Body of pancreas (tissue), 4 donors: ENCODE measurements at regions not wholly inside any gene's neighbourhood (a gene's known extent, or its start where the extent isn't known, plus 50 kb on each side); places are given as distances from the start of the nearest gene placed in this dataset.

Source experiments
- ATAC-seq: fragments of 150-250 bp; one replicate; pipeline ENCODE4 v1.9.1; 2016
- DNase-seq, 4 donors: peaks; one replicate each; pipeline ENCODE4 v3.0.0-alpha.2; 2019
- H3K27ac ChIP-seq, 4 donors: fragments of 200-600 bp; sonication (generic); 1 replicate in 3 of 4; 2 replicates in 1 of 4; pipeline versions ENCODE4 v1.5.1 to v1.6.1; 2016 to 2019; ENCODE audit warnings: mild to moderate bottlenecking in 1 of 4, mixed read lengths in 1 of 4, moderate library complexity in 1 of 4
- H3K27me3 ChIP-seq, 2 donors: fragments of 200-600 bp; sonication (generic); one replicate each; pipeline ENCODE4 v1.6.0; 2016; ENCODE audit warnings: mild to moderate bottlenecking in 1 of 2
- H3K36me3 ChIP-seq, 2 donors: fragments of 200-600 bp; sonication (generic); replicated peaks in 1 of 2; 2 replicates each; pipeline ENCODE4 v1.5.1; 2016; ENCODE audit warnings: low read depth in 2 of 2; ENCODE audit not compliant: insufficient read depth in 1 of 2
- H3K4me1 ChIP-seq: fragments of 200-600 bp; sonication (generic); one replicate; pipeline ENCODE4 v1.6.0; 2016
- H3K4me3 ChIP-seq, 2 donors: fragments of 200-600 bp; sonication (generic); 1 replicate in 1 of 2; 2 replicates in 1 of 2; pipeline ENCODE4 v1.5.1; 2016 to 2019
- H3K9me3 ChIP-seq, 3 donors: fragments of 200-600 bp; sonication (generic); 1 replicate in 2 of 3; 2 replicates in 1 of 3; pipeline ENCODE4 v1.5.1; 2016
- CTCF ChIP-seq, 7 experiments: fragments of 450-650 bp in 4 of 7; fragments of 200-600 bp in 3 of 7; sonication (generic) in 3 of 7; IDR thresholded peaks; one replicate each; pipeline ENCODE4 v1.5.1; 2016 to 2019; ENCODE audit warnings: antibody characterized with exemption in 7 of 7
- POLR2A ChIP-seq, 3 donors: fragments of 450-650 bp; IDR thresholded peaks; one replicate each; pipeline ENCODE4 v1.6.1; 2016; ENCODE audit warnings: antibody characterized with exemption in 3 of 3, mild to moderate bottlenecking in 2 of 3
- WGBS, 2 donors: methylation state at CpG; one replicate each; pipeline ENCODE4 v1.1.5; 2017; 5-methylcytosine and 5-hydroxymethylcytosine counted together
- intact Hi-C: fragments of 100-400 bp; cut with DNase I; formaldehyde crosslinking; loops from one replicate; pipeline ENCODE4 v1.15.1; 2023

GRCh38 chr5:125315306-125315705 lies 568.9 kb upstream of the ZNF608 start:
- no peaks in the 10 kb centered on the region for H3K9me3 ChIP-seq
- DNase-seq (no peak), ATAC-seq (no peak)
- H3K27ac ChIP-seq = no peak overlapping the region
- intact Hi-C loops = no loop called here
- no peaks in the 10 kb centered on the region for H3K4me1 ChIP-seq
- H3K36me3 ChIP-seq = no peaks in the 10 kb centered on the region
- H3K27me3 ChIP-seq = no peaks in the 10 kb centered on the region
- 53 to 89% methylated on average over 1 of the region's 1 CpG for WGBS, 2 donors
- TF ChIP-seq POLR2A (IDR thresholded peaks at IDR 0.05) (no peak), CTCF (IDR thresholded peaks at IDR 0.05) (no peak)
- no peak overlapping the region for H3K4me3 ChIP-seq

DNA sequence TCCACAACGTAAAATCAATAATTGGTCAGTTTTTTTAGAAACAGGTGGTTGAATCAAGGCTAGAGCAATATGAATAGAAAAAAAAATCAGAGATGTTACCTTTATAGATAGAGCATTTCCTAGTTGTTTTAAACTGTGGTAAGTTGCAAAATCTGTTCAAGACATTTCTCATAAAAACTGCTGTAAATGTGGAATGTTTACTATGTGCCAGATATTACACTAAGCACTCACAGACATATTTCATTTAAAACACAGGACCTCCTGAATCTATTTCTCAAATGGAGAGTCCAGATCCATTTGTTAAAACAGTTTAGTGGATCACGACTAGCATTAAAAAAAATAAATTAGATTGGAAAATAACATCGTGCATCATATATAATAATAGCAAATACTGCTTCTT lies 570.0 kb upstream of the ZNF608 start:
- TF ChIP-seq POLR2A (IDR thresholded peaks at IDR 0.05) (no peak), CTCF (IDR thresholded peaks at IDR 0.05) (no peak)
- WGBS, 2 donors = 75 to 85% methylated on average over 3 of the region's 3 CpGs
- H3K9me3 ChIP-seq = no peaks in the 10 kb centered on the region
- H3K4me3 ChIP-seq = no peak overlapping the region
- H3K4me1 ChIP-seq = no peaks in the 10 kb centered on the region
- H3K27me3 ChIP-seq = no peaks in the 10 kb centered on the region
- H3K27ac ChIP-seq = no peak overlapping the region
- intact Hi-C loops = no loop called here
- no peak for ATAC-seq
- H3K36me3 ChIP-seq = no peaks in the 10 kb centered on the region
- no peak for DNase-seq

- intact Hi-C loops = no loop called here
- no peak for ATAC-seq
- no peaks in the 10 kb centered on the region for H3K9me3 ChIP-seq
- no peak for TF ChIP-seq POLR2A (IDR thresholded peaks at IDR 0.05)
- TF ChIP-seq CTCF (IDR thresholded peaks at IDR 0.05) = no peak
- no peaks in the 10 kb centered on the region for H3K36me3 ChIP-seq
- DNase-seq = no peak
- no peak overlapping the region for H3K27ac ChIP-seq
- WGBS, 2 donors = 60 to 63% methylated on average over 7 of the region's 7 CpGs
- no peaks in the 10 kb centered on the region for H3K4me1 ChIP-seq
- no peaks in the 10 kb centered on the region for H3K27me3 ChIP-seq
- no peak overlapping the region for H3K4me3 ChIP-seq
These were observed 570.6 kb upstream of the ZNF608 start for GRCh38 chr5:125316915-125317535.

DNA sequence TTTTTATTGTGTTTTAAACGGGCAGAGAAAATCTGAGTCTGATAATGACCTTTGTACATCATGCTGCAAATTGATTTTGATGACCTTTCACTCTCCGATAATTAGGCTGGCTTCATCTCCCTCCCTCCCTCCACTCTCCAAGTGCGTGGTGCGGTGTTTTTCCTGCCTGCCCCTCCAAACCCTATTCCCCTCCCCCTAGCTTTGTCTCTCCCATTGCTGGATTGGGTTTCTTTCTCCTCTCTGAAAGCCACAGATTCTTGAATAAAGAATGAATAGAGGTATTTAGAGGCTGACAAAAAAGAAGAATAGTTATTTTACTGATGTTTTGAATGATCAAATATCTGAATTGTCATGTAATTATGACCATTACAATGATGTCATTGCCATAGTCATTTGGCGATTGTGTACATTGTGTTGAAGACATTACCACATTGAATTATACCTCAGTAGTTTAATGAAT lies 571.1 kb upstream of the ZNF608 start:
- Histone ChIP-seq H3K36me3 (no peaks in the 10 kb centered on the region), H3K4me3 (no peak overlapping the region), H3K27ac (no peak overlapping the region), H3K9me3 (no peaks in the 10 kb centered on the region), H3K4me1 (no peaks in the 10 kb centered on the region), H3K27me3 (no peaks in the 10 kb centered on the region)
- intact Hi-C loops = no loop called here
- no peak for ATAC-seq
- 50 to 52% methylated on average over 5 of the region's 5 CpGs for WGBS, 2 donors
- no peak for DNase-seq
- TF ChIP-seq POLR2A (IDR thresholded peaks at IDR 0.05) (no peak), CTCF (IDR thresholded peaks at IDR 0.05) (no peak)

GRCh38 chr5:125321654-125322053 lies 575.2 kb upstream of the ZNF608 start:
- TF ChIP-seq CTCF (IDR thresholded peaks at IDR 0.05) (no peak), POLR2A (IDR thresholded peaks at IDR 0.05) (no peak)
- WGBS, 2 donors = 96 to 100% methylated on average over 1 of the region's 1 CpG
- ATAC-seq (no peak), DNase-seq (no peak)
- peaks cover 6% of the 10 kb centered on the region for H3K4me1 ChIP-seq
- no peaks in the 10 kb centered on the region for H3K9me3 ChIP-seq
- H3K27me3 ChIP-seq = no peaks in the 10 kb centered on the region
- H3K36me3 ChIP-seq = no peaks in the 10 kb centered on the region
- no peak overlapping the region for H3K27ac ChIP-seq
- H3K4me3 ChIP-seq = no peak overlapping the region
- intact Hi-C loops = no loop called here
